ENCODE measurements at regions not wholly inside any gene's neighbourhood (a gene's known extent, or its start where the extent isn't known, plus 50 kb on each side); places are given as distances from the start of the nearest gene placed in this dataset.

DNA sequence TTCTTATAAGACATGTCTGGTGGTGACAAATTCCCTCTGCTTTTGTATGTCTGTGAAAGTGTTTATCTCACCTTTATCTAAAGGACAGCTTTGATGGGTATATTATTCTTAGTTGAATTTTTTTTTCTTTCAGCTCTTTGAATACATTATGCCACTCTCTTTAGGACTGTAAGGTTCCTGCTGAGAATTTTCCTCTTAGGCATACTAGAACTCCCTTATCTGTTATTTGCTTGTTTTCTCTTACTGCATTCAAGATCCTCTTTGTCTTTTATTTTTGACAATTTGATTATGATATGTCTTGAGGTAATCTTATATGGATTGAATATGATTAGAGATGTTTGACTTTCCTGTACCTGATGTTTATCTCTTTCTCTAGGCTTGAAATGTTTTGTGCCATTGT, 1328.4 kb downstream of the PCDH9 start:
- RAD21 ChIA-PET (ENCODE audit: unreplicated experiment) = no interaction called here
- SMC1A ChIA-PET (ENCODE audit: uncharacterized antibody, unreplicated experiment) = no interaction called here
- CTCF ChIA-PET = no interaction called here
- in situ Hi-C loops (cut with MboI) (no loop called here), intact Hi-C loops (cut with micrococcal nuclease; ENCODE audit: unreplicated experiment) (no loop called here)
- no peak overlapping the region for H3K4me2 ChIP-seq (ENCODE audit: control insufficient read depth, insufficient read depth)
- no peaks in the 10 kb centered on the region for H3K9me3 ChIP-seq (replicated peaks; ENCODE audit: control insufficient read depth, insufficient read depth, low read length)
- TF ChIP-seq BCL11A (IDR thresholded peaks at IDR 0.05; ENCODE audit: low read depth, low read length) = no peak
- TF ChIP-seq NRF1 (conservative IDR thresholded peaks at IDR 0.05; ENCODE audit: low read depth, low read length) = no peak
- TF ChIP-seq DPF2 (IDR thresholded peaks at IDR 0.05) = no peak
- no peak for TF ChIP-seq SIN3A (IDR thresholded peaks at IDR 0.05; ENCODE audit: low read depth, low read length)
- no peak for TF ChIP-seq FOS (IDR thresholded peaks at IDR 0.05; ENCODE audit: borderline replicate concordance, extremely low read depth, insufficient read length)
- TF ChIP-seq POLR2AphosphoS2 (IDR thresholded peaks at IDR 0.05; ENCODE audit: low read depth, low read length) = no peak
- no peak for TF ChIP-seq SMARCA5 (IDR thresholded peaks at IDR 0.05)
- TF ChIP-seq IKZF1 (conservative IDR thresholded peaks at IDR 0.05) = no peak
- TF ChIP-seq, protein P1, sequence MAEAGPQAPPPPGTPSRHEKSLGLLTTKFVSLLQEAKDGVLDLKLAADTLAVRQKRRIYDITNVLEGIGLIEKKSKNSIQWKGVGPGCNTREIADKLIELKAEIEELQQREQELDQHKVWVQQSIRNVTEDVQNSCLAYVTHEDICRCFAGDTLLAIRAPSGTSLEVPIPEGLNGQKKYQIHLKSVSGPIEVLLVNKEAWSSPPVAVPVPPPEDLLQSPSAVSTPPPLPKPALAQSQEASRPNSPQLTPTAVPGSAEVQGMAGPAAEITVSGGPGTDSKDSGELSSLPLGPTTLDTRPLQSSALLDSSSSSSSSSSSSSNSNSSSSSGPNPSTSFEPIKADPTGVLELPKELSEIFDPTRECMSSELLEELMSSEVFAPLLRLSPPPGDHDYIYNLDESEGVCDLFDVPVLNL (IDR thresholded peaks at IDR 0.05; ENCODE audit: low read depth, low read length) = no peak
- no peak for TF ChIP-seq SIX5 (IDR thresholded peaks at IDR 0.05; ENCODE audit: low read depth, low read length, severe bottlenecking)
- TF ChIP-seq ZNF622 (IDR thresholded peaks at IDR 0.05) = no peak
- TF ChIP-seq, protein P2, sequence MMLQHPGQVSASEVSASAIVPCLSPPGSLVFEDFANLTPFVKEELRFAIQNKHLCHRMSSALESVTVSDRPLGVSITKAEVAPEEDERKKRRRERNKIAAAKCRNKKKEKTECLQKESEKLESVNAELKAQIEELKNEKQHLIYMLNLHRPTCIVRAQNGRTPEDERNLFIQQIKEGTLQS (IDR thresholded peaks at IDR 0.05; ENCODE audit: borderline replicate concordance, extremely low read depth, low read depth, low read length) = no peak
- H3K27me3 ChIP-seq (replicated peaks in 1 of 2; ENCODE audit: control insufficient read depth in 2 of 2, insufficient read depth in 2 of 2, low read length in 1 of 2) = no peaks in the 10 kb centered on the region
- H3K4me1 ChIP-seq (ENCODE audit: control insufficient read depth, insufficient read depth, low read length) = no peaks in the 10 kb centered on the region
- H3K27ac ChIP-seq (ENCODE audit: control insufficient read depth, insufficient read depth) = no peak overlapping the region
- ATAC-seq (no peak), FAIRE-seq (no peak), DNase-seq (ENCODE audit: low read depth, low spot score) (no peak)
- no TSS peak for BruUV-seq (replicated peaks)
- no peaks in the 10 kb centered on the region for H3K36me3 ChIP-seq (ENCODE audit: control insufficient read depth in 2 of 2, insufficient read depth in 2 of 2, low read length in 1 of 2)
- no peaks in the 10 kb centered on the region for H3K79me2 ChIP-seq (ENCODE audit: control insufficient read depth, insufficient read depth, low read length)
- no peak overlapping the region for H3K4me3 ChIP-seq
- no peak overlapping the region for H2AFZ ChIP-seq (ENCODE audit: control insufficient read depth, low read depth, low read length)
- H4K20me1 ChIP-seq (ENCODE audit: control insufficient read depth, insufficient read depth) = no peaks in the 10 kb centered on the region
- no peak overlapping the region for H3K9ac ChIP-seq (ENCODE audit: control insufficient read depth, insufficient read depth, low read length)
- POLR2A ChIA-PET = no interaction called here
